HG03460 (cell line): ENCODE measurements at regions not wholly inside any gene's neighbourhood (a gene's known extent, or its start where the extent isn't known, plus 50 kb on each side); places are given as distances from the start of the nearest gene placed in this dataset.

ENCODE experiments used
- ATAC-seq: cut with Tn5 transposase; IDR thresholded peaks from one replicate; pipeline ENCODE4 v1.9.1; 2021; ENCODE audit not compliant: unreplicated experiment

DNA sequence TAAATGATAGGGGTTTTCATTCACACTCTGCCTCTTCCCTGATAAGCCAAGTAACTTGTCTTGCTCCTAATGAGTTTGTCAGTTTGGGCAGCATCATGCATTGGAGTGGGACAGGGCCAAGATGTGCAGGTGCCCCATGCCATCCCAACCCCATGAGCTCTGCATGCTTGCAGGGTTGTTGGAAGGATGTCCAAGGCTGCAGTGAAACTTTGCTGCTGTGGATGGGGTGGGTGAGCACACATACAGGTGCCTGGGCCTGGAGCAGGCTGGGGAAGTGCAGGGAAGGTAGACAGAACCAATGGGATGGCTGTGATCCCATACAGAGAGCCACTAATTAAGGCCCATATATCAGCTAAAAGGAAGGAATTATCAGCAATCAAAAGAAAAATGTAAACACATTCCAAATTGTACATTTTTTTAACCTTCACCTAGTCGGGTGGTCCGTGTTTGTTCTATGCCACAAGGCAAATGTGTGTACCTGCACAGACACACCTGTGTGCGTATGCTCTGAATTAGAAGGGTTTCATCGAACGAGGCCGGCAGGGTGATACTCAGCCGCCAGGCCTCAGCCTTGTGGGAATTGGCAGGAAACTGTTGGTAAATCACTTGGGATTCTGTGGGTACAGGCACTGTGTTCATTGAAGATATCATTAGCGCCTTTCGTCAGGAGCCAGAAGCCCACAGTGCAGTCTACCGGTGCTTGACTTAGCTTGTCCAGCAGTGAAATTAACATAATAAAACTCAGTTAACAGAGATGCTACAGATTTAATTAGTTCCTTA lies 342.9 kb downstream of the MYCN start:
- no peak for ATAC-seq

- ATAC-seq, result no peak
Measured at GRCh38 chr2:16282511-16282910, 342.2 kb downstream of the MYCN start.

DNA sequence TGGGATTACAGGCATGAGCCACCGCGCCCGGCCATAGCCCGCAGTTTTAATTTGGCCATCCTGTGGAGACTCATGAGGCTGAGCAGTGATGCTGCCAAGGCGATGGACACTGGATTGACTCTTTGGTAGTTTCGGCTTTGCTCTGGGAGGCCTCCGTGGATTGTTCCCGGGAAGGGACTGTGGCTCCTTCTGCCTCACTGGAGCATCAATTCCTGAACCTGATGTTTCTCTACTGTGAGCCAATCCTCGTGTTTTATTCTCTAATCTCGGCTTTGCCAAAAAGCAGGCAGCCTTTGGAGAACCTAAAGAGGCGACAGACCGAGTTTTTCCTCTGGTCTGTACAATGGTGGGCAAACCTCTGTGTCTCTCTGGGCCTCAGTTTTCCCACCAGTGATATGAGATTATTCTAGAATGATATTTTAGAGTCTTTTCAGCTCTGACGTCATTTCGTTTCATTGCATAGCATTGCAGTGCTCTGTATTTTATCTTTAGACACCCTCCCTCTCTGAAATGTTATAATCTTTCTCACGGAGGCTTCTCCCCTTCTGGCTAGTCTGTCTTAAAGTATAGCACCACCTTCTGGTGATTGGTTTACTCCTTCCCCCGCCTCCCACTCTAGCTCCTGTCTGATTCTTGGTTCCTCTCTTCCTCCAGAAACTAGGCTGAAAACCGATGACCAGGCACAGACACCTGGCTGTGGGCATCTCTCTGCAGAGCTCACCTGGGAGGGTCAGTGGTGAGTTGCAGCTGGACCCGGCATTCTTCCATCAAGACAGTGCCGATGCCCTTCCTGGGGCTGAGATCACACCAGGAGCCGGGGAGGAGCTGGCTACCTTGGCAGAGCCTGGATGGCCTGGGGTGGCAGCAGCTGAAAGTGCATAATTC lies 341.3 kb downstream of the MYCN start:
- no peak for ATAC-seq

GRCh38 chr2:16280081-16280480 lies 339.7 kb downstream of the MYCN start:
- ATAC-seq, result no peak

GRCh38 chr2:16279641-16280040 lies 339.3 kb downstream of the MYCN start:
- no peak for ATAC-seq

- ATAC-seq, result no peak
Measured at GRCh38 chr2:16279201-16279570, 338.8 kb downstream of the MYCN start.

DNA sequence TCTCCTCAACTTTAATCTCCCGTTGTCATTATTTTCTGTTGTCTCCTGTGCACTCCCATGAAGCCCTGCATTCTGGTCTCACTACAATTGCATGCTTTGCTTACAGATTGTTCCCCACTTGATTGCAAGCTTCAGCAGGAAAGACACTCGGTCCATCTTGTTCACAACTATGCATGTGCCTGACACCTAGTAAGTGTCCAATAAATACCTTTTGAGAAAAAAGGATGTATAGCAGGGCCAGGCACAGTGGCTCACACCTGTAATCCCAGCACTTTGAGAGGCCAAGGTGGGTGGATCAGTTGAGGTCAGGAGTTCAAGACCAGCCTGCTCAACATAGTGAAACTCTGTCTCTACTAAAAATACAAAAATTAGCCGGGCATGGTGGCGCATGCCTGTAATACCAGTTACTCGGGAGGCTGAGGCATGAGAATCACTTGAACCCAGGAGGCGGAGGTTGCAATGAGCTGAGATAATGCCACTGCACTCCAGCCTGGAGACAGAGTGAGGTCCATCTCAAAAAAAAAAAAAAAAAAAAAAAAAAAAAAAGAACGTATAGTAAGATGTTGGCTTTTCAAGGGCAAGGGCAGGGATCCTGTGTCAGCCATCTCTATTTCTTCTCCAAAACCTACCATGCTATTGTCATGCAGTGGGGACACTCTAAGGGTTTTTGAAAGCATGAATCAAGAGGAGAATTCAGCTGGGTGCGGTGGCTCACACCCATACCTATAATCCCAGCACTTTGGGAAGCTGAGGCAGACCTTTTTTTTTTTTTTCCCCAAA lies 338.3 kb downstream of the MYCN start:
- no peak for ATAC-seq

DNA sequence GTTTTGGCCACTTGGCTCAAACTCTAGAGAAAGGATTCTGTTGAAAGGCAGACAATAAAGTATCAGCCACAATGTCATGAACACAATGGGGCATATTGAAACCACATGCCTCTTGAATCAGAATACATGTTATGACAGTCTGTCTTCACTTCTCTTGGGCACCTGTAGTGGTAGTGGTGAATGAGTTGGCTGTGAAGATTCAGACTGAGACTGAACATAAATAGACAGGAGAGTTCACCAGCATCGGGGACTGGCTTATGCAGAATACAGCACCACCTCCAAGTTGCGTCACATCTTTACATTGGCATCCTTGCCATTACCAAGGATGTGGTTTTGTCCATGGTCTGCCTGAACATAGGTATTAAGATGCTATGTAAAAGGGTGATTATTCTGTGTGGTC lies 336.8 kb downstream of the MYCN start:
- ATAC-seq, result no peak

DNA sequence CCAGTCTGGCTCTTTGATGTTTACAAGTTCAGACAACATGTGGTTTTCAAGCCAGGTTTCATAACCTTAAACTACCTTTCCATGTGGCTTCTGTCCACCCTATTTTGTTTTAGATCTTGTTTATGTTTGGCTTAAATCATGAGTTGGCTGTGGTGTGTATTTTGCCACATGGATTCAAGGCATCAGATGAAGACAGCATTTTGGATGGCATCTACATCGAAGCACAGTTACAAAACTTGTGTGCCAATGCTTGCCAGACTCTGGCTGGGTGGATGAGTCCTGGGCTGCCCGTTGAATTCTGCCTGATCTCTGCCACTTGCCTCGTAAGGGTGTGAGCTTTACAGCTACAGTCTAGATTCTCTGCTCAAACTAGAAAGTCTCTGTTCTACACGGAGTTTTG lies 335.3 kb downstream of the MYCN start:
- no peak for ATAC-seq

DNA sequence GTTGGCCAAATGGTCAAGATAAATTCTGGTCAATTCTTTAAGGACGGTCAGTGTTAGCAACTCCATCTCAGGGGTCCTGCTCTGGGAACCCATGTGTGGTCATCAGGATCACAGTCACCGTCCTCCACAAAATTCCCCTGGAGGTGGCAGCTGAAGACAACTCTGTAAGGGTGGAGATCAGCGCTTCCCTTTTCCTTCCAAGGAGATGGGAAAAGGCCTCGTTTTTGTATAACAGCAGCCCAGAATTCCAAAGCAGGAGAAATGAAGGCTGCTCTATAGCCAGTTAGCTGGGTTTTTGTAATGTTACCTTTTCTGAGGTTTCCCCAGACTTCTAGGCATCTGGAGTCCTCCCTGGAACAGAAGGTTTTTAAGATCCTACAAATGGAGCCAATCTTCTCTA lies 334.8 kb downstream of the MYCN start:
- ATAC-seq, result no peak

GRCh38 chr2:16273111-16273510 lies 332.8 kb downstream of the MYCN start:
- ATAC-seq, result no peak

DNA sequence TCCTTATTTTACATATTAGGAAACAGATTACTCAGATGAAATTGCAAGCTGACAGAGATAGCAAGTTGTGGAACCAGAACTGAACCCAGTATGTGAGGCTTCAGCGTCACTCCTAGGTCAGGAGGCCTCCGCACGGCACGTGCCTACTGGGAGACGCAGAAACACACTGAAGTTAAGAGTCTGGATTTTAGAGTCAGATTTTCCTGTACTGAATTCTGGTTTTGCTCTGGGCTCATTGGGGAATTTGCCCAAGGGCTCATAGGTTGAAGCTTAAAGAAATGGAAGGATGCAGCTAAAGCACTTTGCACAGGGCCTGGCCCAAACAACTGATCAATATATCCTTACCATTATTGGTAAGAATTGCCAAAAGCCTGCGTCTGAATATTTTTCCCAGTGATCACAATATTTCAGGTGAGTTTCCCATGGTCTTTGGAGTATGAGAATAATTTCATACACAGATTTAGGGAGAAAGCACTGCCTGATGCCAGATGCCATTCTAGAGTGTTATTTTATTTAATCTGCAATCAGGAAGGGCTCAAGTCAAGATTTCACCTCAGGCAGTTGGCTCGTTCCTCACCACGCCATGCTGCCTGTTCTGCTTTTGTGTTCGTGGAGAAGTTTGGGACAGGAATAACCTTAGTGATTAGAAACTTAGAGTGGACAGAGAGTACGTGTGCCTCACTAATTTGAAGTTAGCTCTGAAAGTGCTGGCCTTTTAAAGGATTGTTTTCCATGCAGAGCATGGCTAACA lies 331.9 kb downstream of the MYCN start:
- ATAC-seq, result no peak

DNA sequence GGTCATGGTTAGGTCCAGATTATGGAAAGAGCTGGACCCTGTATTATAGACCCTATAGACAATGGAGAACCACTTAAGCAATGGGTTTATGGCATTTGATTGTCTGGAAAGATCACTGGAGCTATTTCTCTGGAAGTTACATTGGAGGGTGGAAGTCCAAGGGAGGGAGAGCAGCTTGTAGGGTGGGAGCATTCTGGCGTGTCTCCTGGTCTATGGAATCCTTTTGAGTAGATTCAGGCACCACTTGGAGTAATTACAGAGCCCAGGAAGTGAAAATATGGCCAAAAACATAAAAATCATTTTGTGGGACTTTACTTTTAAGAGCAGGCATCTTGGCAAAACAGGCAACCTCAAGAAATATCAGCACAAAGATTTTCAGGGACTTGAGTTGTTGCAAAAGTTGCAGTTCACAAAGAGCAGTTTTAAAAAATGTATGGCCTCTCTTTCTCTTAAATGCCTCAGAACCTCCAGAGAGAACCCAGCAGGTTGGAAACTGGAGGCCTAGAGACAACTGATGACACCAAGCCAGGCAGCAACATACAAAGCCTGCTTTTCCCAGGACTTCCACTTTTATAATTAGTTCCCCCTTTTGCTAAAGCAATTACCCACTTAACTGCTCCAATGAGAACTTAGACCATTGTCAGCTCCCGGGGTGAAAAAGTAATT lies 331.0 kb downstream of the MYCN start:
- no peak for ATAC-seq

GRCh38 chr2:16270441-16270840 lies 330.1 kb downstream of the MYCN start:
- ATAC-seq, result no peak

GRCh38 chr2:16268301-16269000 lies 328.1 kb downstream of the MYCN start:
- no peak for ATAC-seq

DNA sequence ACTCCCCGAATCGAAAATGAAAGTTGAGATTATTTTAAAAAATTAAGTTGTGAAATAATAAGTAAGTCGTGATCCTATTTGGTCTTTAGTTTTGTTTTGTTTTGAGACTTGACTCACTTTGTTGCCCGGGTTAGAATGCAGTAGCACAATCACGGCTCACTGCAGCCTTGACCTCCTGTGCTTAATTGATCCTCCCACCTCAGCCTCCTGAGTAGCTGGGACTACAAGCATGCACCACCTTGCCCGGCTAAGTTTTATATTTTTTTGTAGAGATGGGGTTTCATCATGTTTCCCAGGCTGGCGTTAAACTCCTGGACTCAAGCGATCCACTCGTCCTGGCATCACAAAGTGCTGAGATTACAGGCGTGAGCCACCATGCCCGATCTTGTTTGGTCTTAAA lies 326.2 kb downstream of the MYCN start:
- no peak for ATAC-seq

DNA sequence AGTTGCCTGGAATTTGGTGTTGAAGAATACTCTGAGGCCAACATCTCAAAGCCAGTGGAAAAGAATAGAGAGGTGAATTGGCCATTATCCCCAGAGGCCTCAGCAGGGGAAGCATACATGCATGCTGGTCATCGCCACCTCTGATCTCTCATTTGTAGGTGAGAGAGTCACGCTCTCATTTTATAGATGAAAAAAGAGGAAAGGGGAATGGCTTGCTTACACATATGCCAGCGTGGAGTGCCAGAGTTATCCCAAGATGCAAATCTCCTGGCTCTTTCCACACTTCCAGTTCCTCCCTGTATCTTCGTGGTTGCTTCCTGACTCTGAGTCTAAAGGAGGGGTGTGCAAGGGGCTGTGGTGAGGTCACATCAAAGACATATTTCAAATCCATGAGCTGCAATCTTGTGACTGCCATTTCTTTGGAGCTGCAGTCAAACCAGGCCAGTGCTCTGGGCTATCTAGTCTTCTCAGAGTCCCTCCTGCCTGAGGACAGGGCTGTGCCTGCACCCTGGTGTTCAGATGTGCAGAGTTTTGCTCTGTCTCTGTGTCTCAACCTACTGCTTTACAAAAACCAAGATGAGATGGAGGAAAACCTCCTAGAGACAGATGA lies 324.7 kb downstream of the MYCN start:
- ATAC-seq, result no peak

GRCh38 chr2:16264491-16264890 lies 324.1 kb downstream of the MYCN start:
- no peak for ATAC-seq

DNA sequence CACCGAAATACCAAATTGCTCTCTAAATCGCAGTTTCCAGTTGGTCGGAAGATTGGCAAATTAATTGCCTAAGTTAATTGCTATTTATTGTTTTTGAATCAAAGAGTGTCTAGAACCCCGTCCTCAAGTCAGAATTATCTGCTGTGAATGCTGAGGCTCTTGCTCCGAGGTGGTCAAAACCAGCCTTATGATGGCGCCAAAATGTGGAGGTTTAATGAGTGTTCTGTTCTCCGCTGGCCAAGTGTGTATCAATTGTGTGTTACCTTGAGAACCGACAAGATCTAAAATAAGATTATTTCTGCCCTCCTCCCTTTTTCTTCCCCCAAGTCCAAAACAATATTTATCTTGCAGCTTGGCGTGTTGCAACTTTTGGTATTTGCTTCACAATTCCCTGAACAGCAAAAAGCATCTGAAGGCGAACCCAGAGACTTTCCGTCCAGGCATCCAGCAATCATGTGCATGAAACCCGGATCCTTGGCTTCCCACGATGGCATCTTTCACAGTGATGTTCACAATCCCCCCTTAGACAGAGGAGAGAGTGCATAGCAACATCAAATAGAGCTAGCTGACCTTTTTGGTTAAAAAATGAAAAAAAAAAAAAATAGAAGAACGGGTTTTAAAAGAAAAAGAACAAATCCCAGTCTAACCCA lies 323.0 kb downstream of the MYCN start:
- ATAC-seq, result no peak
